Kidney tubule cell (primary cell): ENCODE measurements at regions not wholly inside any gene's neighbourhood (a gene's known extent, or its start where the extent isn't known, plus 50 kb on each side); places are given as distances from the start of the nearest gene placed in this dataset.
A peak's percentile ranks its signal among the peaks of the same experiment; 100 is the strongest.

ENCODE experiments used
- DNase-seq: peaks from one replicate; pipeline ENCODE4 v3.0.0-alpha.2; 2018; ENCODE audit warnings: low spot score

- DNase-seq, result no peak
Observed at GRCh38 chr2:15825276-15825980, 114.9 kb upstream of the MYCN start.

DNA sequence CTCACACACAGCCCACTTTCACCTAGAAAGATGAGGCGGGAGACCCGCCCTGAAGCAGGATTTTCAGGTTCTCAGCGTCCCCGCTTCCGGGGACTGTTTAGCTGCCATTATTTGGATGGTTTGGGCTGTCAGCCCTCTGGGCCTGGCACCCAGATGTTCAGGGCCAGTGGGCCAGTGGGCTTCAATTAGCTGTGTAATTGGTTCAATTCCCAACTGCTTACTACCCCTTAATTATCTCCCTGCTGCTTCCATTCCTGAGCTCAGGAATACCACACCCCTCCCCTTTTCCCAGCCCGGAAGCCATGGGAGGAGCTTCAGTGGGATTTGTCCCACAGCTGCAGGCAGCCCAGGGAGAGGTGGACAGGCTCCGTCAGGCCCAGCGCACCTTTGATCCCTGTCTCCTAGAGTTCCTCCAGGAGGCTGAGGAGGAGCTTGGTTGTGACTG, 114.1 kb upstream of the MYCN start:
- peak; percentile 14 for DNase-seq

GRCh38 chr2:15827001-15827400, 113.3 kb upstream of the MYCN start:
- DNase-seq, result no peak

DNA sequence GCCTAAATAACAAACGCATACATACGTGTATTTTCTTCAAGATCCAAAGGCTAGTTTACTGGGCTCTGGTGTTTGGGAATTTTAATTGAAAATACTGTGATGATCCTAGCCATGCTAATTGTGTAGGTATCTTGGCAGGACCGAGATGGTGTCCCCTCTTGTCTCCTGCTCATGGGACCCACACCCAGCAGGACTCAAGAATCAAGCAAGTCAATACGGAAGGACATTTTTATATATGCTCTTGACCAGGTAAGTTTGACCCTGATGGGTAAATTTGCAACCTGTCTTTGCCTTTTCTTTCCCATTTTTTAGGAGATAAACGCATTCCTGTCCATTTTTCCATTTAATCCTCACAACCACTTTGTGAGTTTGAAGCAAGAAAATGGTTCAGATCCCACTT, 111.8 kb upstream of the MYCN start:
- no peak for DNase-seq

DNA sequence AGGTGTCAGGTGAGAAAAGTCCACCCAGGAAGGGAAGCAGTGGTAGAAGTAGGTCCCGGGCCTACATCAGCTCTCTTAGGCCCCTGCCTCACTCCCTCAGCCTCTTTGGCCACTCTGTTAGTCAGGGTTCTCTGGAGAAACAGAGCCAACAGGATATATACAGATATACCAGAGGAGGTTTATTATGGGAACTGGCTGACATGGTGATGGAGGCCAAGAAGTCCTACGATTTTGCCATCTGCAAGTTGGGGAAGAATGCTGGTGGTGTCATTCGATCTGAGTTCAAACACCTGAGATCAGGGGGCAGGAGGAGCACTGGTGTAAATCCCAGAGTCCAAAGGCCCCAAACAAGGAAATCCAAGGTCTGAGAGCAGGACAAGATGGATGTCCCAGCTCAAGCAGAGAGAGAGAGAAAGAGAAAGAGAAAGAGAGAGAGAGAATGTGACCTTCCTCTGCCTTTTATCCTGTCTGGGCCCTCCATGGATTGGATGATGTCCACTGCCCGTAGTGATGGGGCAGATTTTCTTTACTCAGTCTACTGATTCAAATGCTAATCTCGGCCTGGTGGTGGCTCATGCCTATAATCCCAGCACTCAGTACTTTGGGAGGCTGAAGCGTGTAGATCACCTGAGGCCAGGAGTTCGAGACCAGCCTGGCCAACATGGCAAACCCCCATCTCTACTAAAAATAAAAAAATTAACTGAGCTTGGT, 111.1 kb upstream of the MYCN start:
- no peak for DNase-seq

GRCh38 chr2:15829985-15830384, 110.4 kb upstream of the MYCN start:
- DNase-seq, result no peak

DNA sequence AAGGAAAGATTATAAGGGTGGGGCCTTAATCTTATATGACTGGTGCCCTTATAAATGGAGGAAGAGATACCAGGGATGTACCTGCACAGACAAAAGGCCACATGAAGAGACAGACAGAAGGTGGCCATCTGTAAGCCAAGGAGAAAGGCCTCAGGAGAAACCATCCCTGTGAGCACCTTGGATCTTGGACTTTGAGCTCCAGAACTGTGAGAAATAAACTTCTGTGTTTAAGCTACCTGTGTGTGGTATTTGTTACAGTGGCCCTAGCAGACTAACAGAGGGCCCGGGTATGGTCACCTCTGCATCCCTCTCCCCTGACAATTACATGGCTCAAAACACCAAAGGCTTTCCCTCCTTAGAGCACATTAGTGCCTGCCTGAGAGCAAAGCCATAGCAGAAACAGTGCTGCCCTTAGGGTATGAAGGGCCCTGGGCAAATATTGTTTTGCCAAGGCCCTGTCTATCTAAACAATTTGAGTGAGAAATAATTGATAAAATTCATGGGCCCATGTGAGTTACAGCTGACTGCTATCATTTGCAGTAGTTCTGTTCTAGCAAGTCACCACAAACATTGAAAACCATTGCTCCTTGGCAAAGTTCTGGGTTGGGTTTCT, 109.3 kb upstream of the MYCN start:
- DNase-seq, result no peak

DNA sequence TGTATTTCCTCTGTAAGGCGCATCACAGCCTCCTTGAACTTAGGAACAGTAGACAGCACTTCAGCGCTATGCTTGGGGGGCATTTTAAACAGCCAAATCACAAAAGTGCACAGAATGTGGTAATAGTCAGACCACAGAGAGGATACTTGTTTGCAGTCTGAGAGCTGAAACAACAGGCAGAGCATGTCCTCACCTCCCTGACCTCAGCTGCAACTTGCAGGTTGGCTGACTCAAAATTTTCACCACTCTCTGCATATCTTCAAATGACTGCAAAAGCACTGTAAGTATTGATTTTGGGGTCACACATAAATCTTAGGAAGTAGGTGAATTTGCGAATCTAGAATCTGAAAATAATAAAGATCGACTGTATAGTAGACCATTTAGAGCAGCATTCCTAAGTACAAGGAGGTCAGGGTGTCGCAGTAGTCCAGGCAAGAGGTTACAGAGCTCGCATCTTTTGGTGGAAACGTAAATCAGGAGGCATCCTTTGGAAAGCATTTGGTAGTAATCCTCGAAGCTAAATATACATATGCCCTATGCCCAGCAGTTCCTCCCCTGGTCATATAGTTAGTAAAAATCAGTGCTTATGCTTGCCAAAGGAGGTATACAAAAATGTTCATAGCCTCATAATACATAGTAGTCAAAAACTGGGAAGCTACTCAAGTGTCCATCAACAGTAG, 108.2 kb upstream of the MYCN start:
- no peak for DNase-seq

- DNase-seq, result no peak
Observed at GRCh38 chr2:15832849-15833680, 107.3 kb upstream of the MYCN start.

DNA sequence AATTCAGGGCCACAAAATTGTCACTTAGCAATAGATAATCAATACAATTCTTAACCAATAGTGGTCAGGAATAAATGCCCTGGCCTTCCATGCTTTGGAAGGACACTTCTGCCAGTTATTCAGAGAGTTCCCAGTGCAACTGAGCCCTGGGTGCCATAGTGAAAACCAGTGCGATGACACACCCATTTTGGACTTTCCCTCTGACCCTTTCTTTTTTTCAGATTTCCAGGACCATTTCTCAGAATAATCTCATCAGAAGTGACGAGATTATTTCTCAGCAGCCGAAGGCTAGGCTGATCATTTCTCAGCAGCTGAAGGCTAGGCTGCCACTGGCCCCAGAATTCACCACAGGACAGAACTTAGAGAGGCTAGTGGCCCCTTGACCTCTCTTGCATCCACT, 106.6 kb upstream of the MYCN start:
- DNase-seq, result no peak

- DNase-seq, result no peak
Observed at GRCh38 chr2:15834381-15835031, 105.8 kb upstream of the MYCN start.

GRCh38 chr2:15835991-15836688, 104.2 kb upstream of the MYCN start:
- no peak for DNase-seq

GRCh38 chr2:15836689-15837610, 103.4 kb upstream of the MYCN start:
- DNase-seq, result no peak

- DNase-seq, result no peak
Observed at GRCh38 chr2:15838481-15839090, 101.8 kb upstream of the MYCN start.

DNA sequence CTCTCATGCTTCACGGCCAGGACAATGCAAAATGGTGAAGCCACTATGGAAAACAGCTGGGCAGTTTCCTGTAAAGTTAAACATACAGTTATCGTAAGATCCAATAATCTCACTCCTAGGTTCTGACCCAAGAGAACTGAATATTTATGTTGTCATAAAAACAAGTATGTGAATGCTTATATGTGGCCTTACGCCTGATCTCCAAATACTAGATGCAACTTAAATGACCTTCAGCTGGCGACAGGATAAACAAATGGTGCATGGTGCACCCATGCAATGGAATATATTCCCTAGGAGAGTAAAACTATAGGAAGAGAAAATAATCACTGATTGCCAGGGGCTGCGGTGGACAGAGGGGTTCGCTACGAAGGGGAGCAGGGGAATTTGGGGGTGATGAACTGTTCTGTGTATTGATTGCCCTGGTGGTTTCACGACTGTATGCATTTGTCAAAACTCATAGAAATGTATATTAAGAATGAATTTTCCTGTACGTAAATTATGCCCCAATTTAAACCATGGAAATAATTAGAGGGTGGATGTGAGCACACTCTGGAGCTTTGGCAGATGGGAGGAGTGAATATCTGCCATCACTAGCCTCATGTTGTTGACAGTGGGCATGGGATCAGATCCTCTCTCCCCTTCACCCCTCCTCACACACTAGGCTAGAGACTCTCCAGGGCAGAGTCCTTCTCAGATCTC, 100.8 kb upstream of the MYCN start:
- no peak for DNase-seq

GRCh38 chr2:15840148-15840547, 100.2 kb upstream of the MYCN start:
- peak; percentile 65 for DNase-seq

- DNase-seq, result no peak
Observed at GRCh38 chr2:15840969-15841368, 99.4 kb upstream of the MYCN start.

DNA sequence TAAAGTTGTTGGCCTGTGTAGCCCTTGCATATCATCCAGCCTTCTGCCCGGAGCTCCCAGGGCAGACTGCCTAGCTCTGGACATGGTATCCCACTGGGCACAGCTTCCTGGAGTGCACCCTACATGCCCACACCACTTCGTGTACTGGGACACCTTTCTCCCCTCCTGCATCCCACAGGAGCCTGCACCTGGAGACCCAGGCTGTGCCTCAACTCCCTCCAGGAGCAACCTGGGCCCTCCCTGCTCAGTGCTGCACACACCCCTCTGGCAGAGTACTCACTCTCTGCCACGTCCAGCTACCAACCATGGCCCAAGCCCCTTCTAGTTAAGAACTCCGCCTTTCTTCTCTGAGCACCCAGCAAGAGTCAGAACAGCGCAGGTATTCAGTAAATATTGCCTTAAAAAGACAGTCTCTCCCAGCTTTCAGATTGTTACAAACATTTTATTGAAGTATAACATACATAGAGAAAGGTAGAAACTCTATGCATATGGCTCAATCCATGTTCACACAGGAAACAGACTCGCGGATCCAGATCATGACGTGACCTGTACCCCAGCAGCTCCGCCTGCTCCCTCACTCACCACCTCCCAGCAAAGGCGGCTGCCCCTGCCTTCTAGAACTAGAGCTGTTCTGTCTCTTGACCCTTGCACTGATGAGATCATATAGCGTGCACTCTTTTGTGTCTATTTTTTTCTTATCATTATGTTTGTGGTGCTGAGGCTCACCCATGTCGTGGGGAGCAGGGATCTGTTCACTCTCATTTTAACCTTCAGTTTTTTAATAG, 98.4 kb upstream of the MYCN start:
- no peak for DNase-seq
